GM21717 (cell line): ENCODE measurements at regions not wholly inside any gene's neighbourhood (a gene's known extent, or its start where the extent isn't known, plus 50 kb on each side); places are given as distances from the start of the nearest gene placed in this dataset.

Experiments
- ATAC-seq: cut with Tn5 transposase; IDR thresholded peaks from one replicate; pipeline ENCODE4 v1.9.1; 2021; ENCODE audit warnings: mild to moderate bottlenecking, moderate library complexity; ENCODE audit not compliant: unreplicated experiment

GRCh38 chr5:68406767-68407241 lies 191.2 kb downstream of the PIK3R1 start:
- peak; percentile 90 for ATAC-seq

GRCh38 chr5:68407311-68408239 lies 192.0 kb downstream of the PIK3R1 start:
- ATAC-seq: no peak

- no peak for ATAC-seq
Observed at GRCh38 chr5:68408345-68408871, 192.9 kb downstream of the PIK3R1 start.

GRCh38 chr5:68409259-68409658 lies 193.7 kb downstream of the PIK3R1 start:
- no peak for ATAC-seq

- ATAC-seq: no peak
Observed at GRCh38 chr5:68411161-68411560, 195.6 kb downstream of the PIK3R1 start.

- ATAC-seq: no peak
Observed at GRCh38 chr5:68415177-68416085, 199.9 kb downstream of the PIK3R1 start.

- no peak for ATAC-seq
Observed at GRCh38 chr5:68416714-68417113, 201.2 kb downstream of the PIK3R1 start.

- no peak for ATAC-seq
Observed at GRCh38 chr5:68418201-68418600, 202.6 kb downstream of the PIK3R1 start.

GRCh38 chr5:68418680-68419079 lies 203.1 kb downstream of the PIK3R1 start:
- no peak for ATAC-seq

GRCh38 chr5:68419081-68419636 lies 203.6 kb downstream of the PIK3R1 start:
- ATAC-seq: no peak

GRCh38 chr5:68419637-68420452 lies 204.3 kb downstream of the PIK3R1 start:
- no peak for ATAC-seq

GRCh38 chr5:68420476-68421344 lies 205.2 kb downstream of the PIK3R1 start:
- ATAC-seq: no peak

- ATAC-seq: no peak
Observed at GRCh38 chr5:68421485-68422220, 206.1 kb downstream of the PIK3R1 start.

- peak; percentile 50 for ATAC-seq
Observed at GRCh38 chr5:68423154-68423811, 207.7 kb downstream of the PIK3R1 start.

- peak; percentile 65 for ATAC-seq
Observed at GRCh38 chr5:68424799-68425537, 209.4 kb downstream of the PIK3R1 start.

- no peak for ATAC-seq
Observed at GRCh38 chr5:68426586-68426985, 211.0 kb downstream of the PIK3R1 start.

GRCh38 chr5:68428231-68428811 lies 212.8 kb downstream of the PIK3R1 start:
- ATAC-seq: no peak
